ENCODE measurements at regions not wholly inside any gene's neighbourhood (a gene's known extent, or its start where the extent isn't known, plus 50 kb on each side); places are given as distances from the start of the nearest gene placed in this dataset.
"Not testable (repeated sequence)": the region's sequence is repeated elsewhere in the genome, so short reads cannot be mapped to it uniquely, and the experiment has no call there.

- no peak for DNase-seq
These were observed 170.3 kb upstream of the CXCR4 start for GRCh38 chr2:136288249-136288648.

GRCh38 chr2:136286423-136286822, 168.5 kb upstream of the CXCR4 start:
- no peak for DNase-seq

GRCh38 chr2:136284226-136285119, 166.5 kb upstream of the CXCR4 start:
- no peak for DNase-seq

GRCh38 chr2:136282251-136282650, 164.3 kb upstream of the CXCR4 start:
- DNase-seq, result no peak

- DNase-seq, result no peak
These were observed 163.5 kb upstream of the CXCR4 start for GRCh38 chr2:136281281-136282114.

- not testable (repeated sequence) for DNase-seq
These were observed 148.4 kb upstream of the CXCR4 start for GRCh38 chr2:136266346-136266745.

GRCh38 chr2:136259551-136259950, 141.6 kb upstream of the CXCR4 start:
- no peak for DNase-seq

GRCh38 chr2:136257893-136258292, 139.9 kb upstream of the CXCR4 start:
- DNase-seq, result no peak

- DNase-seq, result no peak
These were observed 137.9 kb upstream of the CXCR4 start for GRCh38 chr2:136255648-136256461.

GRCh38 chr2:136255127-136255526, 137.2 kb upstream of the CXCR4 start:
- no peak for DNase-seq

- DNase-seq, result no peak
These were observed 136.7 kb upstream of the CXCR4 start for GRCh38 chr2:136254681-136255080.

GRCh38 chr2:136253288-136254004, 135.5 kb upstream of the CXCR4 start:
- no peak for DNase-seq

GRCh38 chr2:136251885-136252585, 134.1 kb upstream of the CXCR4 start:
- DNase-seq, result peak; percentile 43 to 56

GRCh38 chr2:136251197-136251884, 133.4 kb upstream of the CXCR4 start:
- no peak for DNase-seq

GRCh38 chr2:136250131-136250530, 132.2 kb upstream of the CXCR4 start:
- no peak for DNase-seq

GRCh38 chr2:136248907-136249306, 131.0 kb upstream of the CXCR4 start:
- DNase-seq, result no peak

- no peak for DNase-seq
These were observed 130.3 kb upstream of the CXCR4 start for GRCh38 chr2:136248242-136248641.

GRCh38 chr2:136247204-136247950, 129.4 kb upstream of the CXCR4 start:
- DNase-seq, result no peak

GRCh38 chr2:136246086-136246669, 128.2 kb upstream of the CXCR4 start:
- peak in 1 of 2 donors; percentile 38 for DNase-seq

Data from right lung (tissue), 2 donors.